GM19468 (cell line): ENCODE measurements at regions not wholly inside any gene's neighbourhood (a gene's known extent, or its start where the extent isn't known, plus 50 kb on each side); places are given as distances from the start of the nearest gene placed in this dataset.

ENCODE experiments used
- ATAC-seq: cut with Tn5 transposase; IDR thresholded peaks from one replicate; pipeline ENCODE4 v1.9.1; 2021; ENCODE audit warnings: mild to moderate bottlenecking, moderate library complexity, moderate number of reproducible peaks; ENCODE audit not compliant: unreplicated experiment; ENCODE audit errors: extremely low read depth

GRCh38 chr5:2227433-2227832 is 344.7 kb upstream of the IRX4 start:
- no peak for ATAC-seq

GRCh38 chr5:2224689-2225088 is 342.0 kb upstream of the IRX4 start:
- ATAC-seq = no peak

GRCh38 chr5:2223303-2223702 is 340.6 kb upstream of the IRX4 start:
- no peak for ATAC-seq

- no peak for ATAC-seq
Observed at GRCh38 chr5:2222246-2222992, 339.7 kb upstream of the IRX4 start.

GRCh38 chr5:2221450-2221849 is 338.7 kb upstream of the IRX4 start:
- ATAC-seq = no peak

GRCh38 chr5:2220741-2221140 is 338.0 kb upstream of the IRX4 start:
- ATAC-seq = no peak

GRCh38 chr5:2219149-2219776 is 336.5 kb upstream of the IRX4 start:
- ATAC-seq = no peak

GRCh38 chr5:2217219-2217618 is 334.5 kb upstream of the IRX4 start:
- no peak for ATAC-seq

- no peak for ATAC-seq
Observed at GRCh38 chr5:2214910-2215590, 332.3 kb upstream of the IRX4 start.

- no peak for ATAC-seq
Observed at GRCh38 chr5:2213121-2213730, 330.5 kb upstream of the IRX4 start.

- ATAC-seq = no peak
Observed at GRCh38 chr5:2212481-2212880, 329.8 kb upstream of the IRX4 start.

- ATAC-seq = no peak
Observed at GRCh38 chr5:2208239-2208544, 325.5 kb upstream of the IRX4 start.

GRCh38 chr5:2207416-2208238 is 324.9 kb upstream of the IRX4 start:
- no peak for ATAC-seq

GRCh38 chr5:2207109-2207399 is 324.3 kb upstream of the IRX4 start:
- ATAC-seq = no peak

- ATAC-seq = no peak
Observed at GRCh38 chr5:2206293-2207108, 323.8 kb upstream of the IRX4 start.

GRCh38 chr5:2205596-2206226 is 323.0 kb upstream of the IRX4 start:
- ATAC-seq = no peak

- no peak for ATAC-seq
Observed at GRCh38 chr5:2205185-2205585, 322.5 kb upstream of the IRX4 start.

GRCh38 chr5:2204366-2205184 is 321.9 kb upstream of the IRX4 start:
- no peak for ATAC-seq
